ENCODE measurements at regions not wholly inside any gene's neighbourhood (a gene's known extent, or its start where the extent isn't known, plus 50 kb on each side); places are given as distances from the start of the nearest gene placed in this dataset.
"Not testable (repeated sequence)": the region's sequence is repeated elsewhere in the genome, so short reads cannot be mapped to it uniquely, and the experiment has no call there.

DNA sequence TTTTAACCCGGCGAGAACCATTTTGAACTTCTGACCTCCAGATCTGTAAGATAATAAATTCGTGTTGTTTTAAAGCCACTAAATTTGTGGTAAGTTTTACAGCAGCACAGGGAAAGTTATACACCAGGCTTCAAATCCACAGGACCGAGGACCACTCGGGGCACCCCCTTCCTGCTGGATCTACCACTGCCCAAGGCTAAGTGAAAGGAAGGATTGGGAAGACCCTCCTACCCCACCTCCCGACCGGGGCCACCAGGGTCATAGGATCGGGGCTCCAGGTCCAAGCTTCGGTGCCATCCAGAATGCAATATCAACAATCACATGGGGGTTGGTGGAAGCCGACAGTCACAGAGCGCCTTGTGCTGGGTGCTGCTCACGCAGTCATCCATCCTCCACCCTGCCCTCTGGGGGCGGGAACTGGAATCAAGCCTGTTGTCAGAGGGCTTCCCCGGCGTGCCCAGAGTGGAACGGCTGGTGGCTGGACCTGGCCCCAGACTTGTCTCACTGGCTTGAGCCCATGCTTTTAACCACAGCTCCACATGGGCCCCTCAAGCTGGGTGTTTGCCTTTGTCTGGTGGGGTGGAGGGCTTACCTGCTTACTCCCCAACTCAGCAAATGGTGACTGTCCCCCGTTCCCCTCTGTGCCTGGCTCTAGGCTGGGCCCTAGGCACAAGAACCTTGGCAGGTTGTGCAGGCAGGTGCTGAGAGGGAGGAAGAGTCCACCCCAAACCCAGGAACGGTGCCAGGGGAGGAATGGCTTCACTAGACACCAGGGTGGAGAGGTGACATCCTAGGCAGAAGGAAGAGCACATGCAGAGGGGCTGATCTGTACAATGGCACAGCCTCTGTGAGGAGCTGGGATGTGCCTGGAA, 180.3 kb upstream of the RTL1 start:
- no peak for DNase-seq

DNA sequence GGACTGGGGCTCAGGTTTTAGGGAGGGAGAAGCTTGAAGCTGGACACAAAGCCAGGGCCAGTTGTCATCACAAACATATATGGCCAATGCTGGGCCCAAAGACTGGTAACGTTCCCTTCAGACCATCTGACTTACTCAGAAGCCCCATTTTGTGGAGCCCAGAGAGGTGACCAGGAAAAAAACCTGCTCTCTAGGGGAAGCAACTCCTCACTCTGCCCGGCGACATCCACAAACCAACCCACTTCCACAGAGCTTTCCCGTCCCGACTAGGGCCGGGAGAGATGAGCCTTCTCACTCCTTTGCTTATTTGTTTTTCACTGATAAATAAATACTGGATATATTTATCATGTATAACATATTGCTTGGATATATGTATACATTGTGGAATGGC, 180.9 kb upstream of the RTL1 start:
- no peak for DNase-seq

DNA sequence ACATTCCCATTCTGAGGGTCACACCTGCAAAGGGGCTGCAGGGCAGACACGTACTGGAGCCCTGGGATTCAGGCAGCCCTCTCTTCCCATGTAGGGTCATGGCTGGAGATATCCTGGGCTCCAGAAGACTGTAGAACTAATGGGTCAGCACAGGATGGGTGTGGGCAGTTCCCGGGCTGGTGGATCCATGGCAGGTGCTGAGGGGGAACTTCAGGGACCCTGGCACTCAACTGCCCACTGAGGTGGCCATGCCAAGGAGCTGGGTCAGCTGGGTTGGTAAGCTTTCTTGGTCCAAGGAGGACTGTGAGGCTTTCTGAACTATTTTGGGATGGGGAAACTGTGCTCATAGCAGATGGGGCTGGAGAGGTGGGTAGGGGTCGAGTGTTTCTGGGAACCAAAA, 183.4 kb upstream of the RTL1 start:
- no peak for DNase-seq

DNA sequence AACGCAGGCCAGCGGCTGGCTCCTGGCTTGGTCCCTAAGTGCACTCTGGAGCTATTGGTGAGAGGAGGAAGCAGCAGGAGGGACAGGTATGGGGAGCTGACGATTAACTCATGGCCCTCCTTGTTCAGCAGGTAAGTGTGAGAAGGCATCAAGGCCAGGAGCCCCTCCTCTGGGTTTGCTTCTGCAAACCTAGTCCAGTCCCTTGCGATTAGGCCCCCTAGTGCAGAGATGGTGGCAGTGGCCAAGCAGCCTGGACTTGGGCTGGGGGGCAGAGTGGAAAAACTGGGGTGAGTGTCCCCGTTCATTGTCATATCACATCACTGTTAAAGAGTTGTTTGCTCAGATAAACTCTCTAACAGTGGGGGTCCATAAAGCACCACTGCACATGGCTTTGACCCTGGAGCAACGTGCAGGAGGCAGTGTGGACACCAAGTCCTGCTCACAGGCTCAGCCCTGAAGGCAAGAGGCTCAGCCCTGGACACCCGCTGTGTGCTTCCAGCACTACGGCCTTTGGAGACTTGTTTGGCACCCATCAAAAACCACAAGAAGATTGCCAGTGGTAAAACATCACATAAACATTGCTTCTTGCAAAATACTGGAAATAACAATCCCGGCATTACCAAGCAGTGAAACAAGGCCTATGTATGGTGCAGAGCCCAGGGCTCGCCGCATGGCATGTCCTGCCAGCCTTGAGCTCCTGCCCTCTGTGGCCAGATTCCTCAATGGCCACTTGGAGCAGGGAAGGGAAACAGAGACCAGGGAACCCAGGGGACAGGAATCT, 184.3 kb upstream of the RTL1 start:
- no peak for DNase-seq

DNA sequence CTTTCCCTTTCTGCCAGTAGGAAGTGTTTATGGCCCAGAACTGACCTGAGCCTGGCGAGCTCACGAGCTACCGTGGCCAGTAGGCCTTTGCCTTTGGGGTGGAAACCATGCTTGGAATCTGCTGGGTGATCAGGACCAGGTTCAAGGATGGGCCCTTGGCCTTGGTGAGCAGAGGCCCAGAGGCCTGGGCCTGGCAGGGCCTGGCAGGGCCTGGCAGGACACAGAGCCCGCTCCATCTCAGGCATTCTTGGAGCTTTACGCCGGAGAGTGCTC, 184.8 kb upstream of the RTL1 start:
- no peak for DNase-seq

DNA sequence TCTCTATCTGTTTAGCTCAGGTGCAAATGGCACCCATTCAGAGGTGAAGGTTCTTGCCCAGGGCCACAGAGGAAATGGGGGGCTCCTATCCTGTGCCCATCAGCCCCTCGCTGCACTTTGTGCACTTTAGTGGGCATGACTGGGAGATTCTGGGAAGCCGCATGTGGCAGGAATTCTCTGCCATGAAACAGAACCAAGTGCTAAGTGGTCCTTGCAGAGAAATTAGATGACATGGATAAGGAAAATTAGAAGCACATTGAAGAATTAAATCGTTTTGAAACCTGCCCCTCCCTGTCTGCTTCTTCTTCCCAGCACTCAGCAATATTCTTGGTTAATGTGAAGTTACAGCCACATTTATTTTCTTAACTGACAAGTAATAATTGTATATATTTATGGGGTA, 185.2 kb upstream of the RTL1 start:
- DNase-seq: no peak

DNA sequence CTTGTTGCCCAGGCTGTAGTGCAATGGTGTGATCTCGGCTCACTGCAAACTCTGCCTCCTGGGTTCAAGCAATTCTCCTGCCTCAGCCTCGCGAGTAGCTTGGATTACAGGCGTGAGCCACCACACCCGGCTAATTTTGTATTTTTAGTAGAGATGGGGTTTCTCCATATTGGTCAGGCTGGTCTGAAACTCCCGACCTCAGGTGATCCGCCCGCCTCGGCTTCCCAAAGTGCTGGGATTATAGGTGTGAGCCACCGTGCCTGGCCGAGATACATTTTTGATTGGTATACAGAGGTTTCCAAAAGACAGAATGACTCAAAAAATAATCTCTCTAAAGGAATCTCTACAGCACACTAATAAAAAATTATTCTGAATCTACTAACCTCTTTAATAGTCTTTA, 187.0 kb upstream of the RTL1 start:
- not testable (repeated sequence) for DNase-seq

DNA sequence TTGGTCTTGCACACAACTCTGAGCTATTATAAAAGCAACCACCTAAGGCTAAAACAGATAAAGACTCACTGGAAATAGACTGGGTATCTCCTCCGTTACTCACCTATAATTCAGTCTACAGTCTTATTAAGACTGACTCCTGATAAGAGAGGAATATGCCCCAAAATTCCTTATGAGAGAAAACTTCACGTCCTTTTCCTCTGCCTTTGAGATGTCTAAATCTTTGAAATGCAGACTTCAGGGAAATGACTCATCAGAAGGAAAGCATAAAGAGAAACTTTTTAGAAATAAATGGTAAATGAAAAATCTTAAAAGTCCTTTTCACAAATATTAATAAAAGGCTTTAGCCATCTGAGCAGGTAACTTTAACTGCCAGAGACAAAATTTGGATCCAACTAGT, 187.5 kb upstream of the RTL1 start:
- no peak for DNase-seq

DNA sequence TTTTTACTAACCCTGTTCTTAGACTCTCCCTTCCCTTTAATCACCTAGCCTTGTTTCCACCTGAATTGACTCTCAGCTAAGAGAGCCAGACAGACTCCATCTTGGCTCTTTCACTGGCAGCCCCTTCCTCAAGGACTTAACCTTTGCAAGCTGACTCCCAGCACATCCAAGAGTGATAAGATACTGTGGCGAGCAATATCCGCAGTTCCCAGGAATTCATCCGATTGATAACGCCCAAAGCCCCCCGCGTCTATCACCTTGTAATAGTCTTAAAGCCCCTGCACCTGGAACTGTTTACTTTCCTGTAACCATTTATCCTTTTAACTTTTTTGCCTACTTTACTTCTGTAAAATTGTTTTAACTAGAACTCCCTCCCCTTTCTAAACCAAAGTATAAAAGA, 191.4 kb upstream of the RTL1 start:
- not testable (repeated sequence) for DNase-seq

DNA sequence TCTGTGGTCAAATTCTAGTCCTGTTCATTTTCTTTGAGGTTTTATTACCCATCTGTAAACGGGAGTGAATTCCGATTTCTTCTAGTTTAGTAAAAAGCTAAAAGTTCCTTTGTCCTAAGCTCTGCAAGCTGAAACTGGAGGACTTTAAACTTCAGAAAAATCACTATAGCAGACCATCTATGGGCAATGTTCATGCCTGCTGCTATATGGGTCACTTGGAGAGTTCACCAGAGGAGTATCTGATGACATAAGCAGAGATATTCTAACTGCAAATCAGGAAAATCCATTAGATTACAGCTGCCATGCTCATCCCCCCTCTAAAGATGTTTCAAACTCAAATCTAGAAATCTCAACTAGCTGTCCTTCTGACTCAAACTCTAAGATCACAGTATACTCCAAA, 193.0 kb upstream of the RTL1 start:
- DNase-seq: no peak

DNA sequence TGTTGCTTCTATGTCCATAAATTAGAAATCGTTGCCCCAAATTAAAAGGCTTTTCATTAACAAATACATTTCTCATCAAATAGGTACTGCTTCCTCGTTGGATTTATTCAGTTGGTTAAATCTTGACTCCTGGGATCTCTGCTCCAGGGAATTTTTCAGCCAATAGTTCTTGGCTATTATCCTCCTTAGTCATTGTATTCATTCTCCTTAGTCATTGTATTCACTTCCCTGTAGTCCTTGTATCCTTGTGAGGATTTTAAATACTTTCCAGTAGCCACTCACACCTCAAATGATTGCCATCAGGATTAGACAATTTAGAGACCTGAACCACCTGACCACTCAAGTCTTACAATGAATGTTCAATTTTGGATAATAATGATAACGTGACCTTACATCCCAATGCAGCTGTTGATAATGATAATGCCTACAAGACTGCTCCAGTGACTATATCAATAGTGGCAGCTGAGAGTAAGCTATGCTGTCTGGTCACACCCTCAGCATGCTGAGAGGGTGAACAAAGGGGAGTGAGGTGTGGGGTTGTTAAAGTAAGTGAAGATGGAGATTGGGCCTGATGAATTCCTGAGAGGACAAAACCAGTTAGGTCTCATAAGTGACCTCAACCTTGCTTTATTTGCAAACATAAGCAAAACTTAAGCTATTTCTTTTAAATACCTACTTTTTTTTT, 193.7 kb upstream of the RTL1 start:
- DNase-seq: no peak

DNA sequence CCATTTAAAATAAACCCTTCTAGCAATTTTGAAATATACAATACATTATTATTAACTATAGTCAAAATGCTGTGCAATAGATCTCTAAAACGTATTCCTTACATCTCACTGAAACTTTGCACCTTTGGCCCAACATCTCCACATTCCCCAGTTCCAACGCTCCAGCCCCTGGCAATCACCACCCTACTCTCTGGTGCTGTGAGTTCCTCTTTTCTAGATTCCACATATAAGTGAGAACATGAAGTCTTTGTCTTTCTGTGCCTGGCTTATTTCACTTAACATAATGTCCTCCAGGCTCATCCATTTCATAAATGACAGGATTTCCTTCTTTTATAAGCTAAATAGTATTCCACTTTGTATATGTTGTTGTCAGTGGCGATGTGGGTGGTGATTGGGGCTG, 194.7 kb upstream of the RTL1 start:
- no peak for DNase-seq

DNA sequence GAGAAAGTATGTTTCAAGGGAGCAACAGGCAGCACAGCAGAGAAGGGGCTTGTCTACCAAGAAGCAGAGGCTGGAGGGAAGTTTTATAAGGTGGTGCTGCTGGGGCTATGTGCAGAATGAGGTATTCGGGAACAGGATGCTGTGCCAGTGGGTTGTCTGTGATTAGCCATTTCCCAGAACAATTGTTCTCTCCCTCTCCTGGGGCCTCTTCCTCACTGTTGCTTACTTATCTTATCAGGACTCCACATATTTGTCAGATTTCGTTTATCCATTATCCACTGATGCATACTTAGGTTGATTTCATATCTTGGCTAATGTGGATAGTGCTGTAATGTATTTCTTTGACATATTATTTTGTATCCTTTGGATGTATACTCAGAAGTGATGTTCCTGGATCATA, 195.1 kb upstream of the RTL1 start:
- no peak for DNase-seq

DNA sequence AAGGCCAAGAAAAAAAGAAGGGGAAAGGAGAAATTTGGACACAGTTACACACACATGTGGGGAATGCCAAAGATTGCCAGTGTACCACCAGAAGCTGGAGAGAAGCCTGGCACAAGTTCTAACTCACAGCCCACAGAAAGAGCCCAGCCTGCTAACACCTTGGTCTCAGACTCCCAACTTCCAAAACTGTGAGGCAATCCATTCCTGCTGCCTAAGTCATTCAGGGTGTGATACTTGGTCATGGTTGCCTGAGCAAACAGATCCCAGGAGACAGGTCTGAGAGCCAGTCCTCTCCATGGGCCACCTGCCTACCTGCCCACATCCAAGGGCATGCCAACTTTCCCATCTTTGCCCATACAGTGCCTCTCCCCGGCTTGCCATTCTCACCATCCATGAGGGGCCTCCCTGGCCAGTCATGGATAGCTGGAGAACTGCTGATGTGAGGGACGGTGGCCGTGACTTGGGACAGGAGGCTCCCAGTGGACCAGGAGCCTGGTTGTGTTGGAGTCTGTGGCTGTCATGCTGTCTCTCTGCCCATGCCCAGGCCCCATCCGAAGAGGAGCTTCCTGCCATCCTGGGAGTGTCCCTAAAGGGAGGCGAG, 198.0 kb upstream of the RTL1 start:
- no peak for DNase-seq

DNA sequence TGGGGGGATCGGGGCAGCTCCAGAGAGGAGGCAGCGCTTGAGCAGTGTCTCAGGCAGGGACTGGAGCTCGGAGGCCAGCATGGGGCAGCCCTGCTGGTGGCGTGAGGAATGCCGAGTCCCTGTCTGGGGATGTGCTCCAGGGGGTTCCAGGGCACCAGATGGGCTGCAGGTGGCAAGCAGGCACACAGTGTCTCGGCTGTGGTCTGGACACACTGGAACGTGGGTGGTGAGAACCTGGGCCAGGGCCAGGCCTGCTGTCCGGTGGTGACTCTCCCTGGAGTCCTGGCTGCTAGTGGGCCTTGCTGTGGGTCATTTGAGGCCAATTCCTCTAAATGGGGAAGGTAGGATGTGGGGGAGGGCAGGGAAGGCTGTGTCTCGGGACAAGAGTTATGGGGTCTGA, 199.4 kb upstream of the RTL1 start:
- DNase-seq: no peak

DNA sequence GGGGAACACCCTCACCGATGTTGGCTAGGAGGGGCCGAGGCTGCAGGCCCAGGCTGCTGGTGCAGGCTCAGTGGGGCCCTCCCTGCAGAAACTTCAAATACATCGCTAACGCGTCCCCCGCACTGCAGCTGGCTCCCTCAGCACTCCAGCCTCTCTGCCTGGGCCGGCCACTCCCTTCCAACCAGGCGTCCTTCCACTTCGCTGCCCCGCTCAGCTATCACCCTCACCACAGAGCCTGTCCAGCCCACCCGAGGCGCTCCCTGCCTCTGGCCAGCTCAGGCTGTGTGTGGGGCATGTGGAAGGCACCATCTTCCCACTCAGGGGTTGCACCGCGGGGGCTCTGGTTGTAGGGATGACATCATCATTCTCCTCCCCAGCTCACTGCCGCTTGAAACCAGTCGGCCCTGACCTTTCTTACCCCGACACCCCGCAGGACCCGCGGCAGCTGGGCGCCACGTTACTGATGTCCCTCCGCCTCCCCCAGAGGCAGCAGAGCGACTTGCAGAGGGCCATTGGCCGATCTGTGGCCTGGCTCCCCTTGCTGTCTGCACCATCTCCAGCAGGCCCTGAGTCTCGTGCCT, 199.9 kb upstream of the RTL1 start:
- DNase-seq: no peak

DNA sequence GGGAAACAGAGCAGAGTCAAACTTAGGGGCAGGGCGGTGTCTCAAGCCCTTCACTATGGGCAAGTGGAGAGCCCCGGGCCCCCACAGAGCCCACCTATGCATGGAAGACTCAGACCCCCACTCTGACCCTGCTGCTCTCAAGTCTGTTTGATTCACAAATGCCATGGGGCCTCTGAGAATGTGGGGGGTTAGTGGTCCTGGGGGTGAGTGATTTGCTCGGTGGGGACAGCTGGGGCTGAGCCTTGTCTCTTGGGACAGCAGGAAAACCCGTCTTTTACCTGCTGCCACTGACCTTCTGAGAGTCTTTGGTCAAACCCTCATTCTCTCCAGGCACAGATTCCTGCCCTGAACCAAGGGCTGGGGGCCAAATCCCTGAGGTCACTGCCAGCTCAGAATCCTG, 201.0 kb upstream of the RTL1 start:
- no peak for DNase-seq

DNA sequence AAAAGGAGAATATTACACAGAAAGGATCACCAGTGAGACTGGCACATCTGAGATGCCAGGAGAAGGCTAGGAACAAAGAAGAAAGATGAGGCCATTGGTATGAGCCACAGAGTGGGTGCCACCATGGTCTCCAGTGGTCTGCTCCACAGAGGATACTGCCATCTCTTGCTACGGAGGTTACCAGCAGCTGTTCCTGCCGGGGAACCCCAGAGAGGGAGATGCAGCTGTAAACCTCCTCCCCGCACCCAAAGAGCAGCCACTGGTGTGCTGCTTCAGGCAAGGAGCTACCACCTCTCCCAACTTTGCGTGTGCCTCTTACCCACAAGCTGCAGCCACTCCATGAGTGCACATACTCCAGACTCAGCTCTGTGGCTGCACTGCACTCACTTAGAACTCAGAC, 201.5 kb upstream of the RTL1 start:
- no peak for DNase-seq

DNA sequence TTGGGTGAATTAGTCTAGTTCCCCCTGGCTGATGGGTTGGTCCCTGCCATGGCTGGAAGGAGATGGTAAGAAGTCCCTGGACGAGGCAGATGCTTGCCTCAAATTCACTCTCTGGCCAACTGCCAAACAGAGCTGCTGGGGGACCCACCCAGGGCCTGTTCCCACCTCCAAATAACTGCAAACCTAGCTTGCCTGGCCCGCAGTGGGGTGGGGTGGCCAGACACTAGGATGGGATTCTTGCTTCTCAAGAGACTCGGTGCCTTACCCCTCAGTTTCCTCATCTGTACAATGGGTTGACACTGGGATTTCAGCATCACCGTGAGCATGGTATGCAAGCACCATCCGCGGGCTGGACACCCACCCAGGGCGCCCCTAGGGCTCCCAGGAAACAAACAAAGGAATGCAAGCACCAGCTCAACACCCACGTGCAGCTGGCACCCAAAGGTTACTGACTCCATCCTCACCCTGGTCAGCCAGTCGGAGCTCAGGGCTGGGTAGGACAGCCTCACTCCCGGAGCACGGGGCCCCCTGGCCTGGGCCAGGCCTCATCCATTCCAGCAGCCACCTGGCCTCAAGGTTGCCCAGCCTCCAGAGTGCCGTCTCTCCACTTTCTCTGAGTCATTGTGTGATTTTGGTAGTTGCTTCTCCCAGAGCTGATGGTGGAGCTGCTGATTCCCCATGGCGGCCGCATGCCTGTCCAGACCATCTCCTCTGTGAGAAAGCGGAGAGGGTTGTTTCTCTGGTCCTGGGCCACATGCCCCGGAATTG, 205.2 kb upstream of the RTL1 start:
- DNase-seq: no peak

DNA sequence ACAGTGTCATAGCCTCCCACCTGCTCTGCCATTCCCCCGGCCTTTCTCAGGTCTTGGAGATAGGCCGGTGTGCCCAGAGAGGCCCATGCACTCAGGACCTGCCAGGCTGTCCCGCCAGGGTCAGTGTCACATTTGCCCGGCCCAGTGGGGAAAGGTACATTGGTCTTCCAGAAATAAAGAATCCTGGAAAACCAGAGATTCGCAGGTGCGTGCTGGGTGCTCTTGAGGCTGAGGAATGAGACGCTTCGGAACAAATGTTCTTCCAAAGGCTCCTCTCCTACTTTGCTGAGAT, 205.8 kb upstream of the RTL1 start:
- DNase-seq: no peak

DNA sequence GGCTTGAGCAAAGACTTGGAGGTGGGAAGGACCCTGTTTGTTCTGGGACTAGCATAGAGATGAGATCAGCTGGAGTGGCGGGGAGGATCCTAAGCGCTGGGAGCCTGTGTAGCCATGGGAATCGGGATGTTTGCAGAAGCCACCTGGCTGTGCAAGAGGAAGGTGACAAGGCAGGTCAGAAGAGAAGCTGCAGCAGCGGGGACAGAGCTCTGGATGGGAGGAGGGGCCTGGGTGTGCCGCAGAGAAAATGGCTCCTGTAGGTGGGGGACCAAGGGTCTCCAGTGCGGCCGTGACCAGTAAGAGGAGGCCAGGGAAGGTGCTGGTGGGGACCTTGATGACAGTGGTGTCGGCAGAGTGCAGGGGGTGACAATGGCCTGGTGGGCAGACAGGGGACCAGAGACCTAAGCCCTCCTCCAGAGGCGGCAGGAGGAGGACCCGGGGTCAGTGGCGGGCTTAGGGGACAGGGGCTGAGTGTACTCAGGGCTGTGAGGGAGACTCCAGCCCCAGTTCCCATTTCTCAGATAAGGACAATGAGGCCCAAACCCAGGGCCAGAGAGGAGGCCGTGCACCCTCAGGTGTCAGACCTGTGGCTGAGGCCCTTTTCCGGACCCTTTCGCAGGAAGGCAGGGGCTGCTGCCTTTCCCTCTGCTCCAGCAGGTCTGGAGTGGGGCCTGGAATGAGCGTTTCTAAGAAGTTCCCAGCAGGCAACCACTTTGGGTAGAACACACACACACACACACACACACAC, 206.6 kb upstream of the RTL1 start:
- DNase-seq: no peak
